ENCODE measurements at regions not wholly inside any gene's neighbourhood (a gene's known extent, or its start where the extent isn't known, plus 50 kb on each side); places are given as distances from the start of the nearest gene placed in this dataset.

GRCh38 chrX:120692319-120692718 lies 62.5 kb upstream of the C1GALT1C1 start:
- DNase-seq: no peak

GRCh38 chrX:120690941-120691340 lies 61.1 kb upstream of the C1GALT1C1 start:
- DNase-seq: no peak

- no peak for DNase-seq
These were observed 60.5 kb upstream of the C1GALT1C1 start for GRCh38 chrX:120690344-120690743.

- DNase-seq: no peak
These were observed 50.2 kb upstream of the C1GALT1C1 start for GRCh38 chrX:120680090-120680489.

All from activated CD4-positive, alpha-beta T cell treated with anti-CD3 and anti-CD28 coated beads, Interleukin-10, Interleukin-2, amounts not matched to agents 100 ng/mL and 50 ng/mL, durations not matched to agents 16 hours and 8 hours (primary cell).